GM12892 (cell line): ENCODE measurements at regions not wholly inside any gene's neighbourhood (a gene's known extent, or its start where the extent isn't known, plus 50 kb on each side); places are given as distances from the start of the nearest gene placed in this dataset.

Experiments
- POLR2A ChIP-seq: IDR thresholded peaks from 2 replicates; pipeline ENCODE4 v1.6.1; 2011; ENCODE audit warnings: low read depth, low read length, control low read depth
- POLR2AphosphoS5 ChIP-seq: IDR thresholded peaks from 2 replicates; pipeline ENCODE4 v1.6.1; 2011; ENCODE audit warnings: low read depth, low read length, control low read depth
- TAF1 ChIP-seq: IDR thresholded peaks from 2 replicates; pipeline ENCODE4 v1.6.1; 2011; ENCODE audit warnings: low read depth, mild to moderate bottlenecking, control low read depth, low read length, borderline replicate concordance

GRCh38 chr2:204386668-204387067 lies 158.6 kb upstream of the PARD3B start:
- TF ChIP-seq TAF1, result no peak
- no peak for TF ChIP-seq POLR2A
- no peak for TF ChIP-seq POLR2AphosphoS5
